ENCODE measurements at regions not wholly inside any gene's neighbourhood (a gene's known extent, or its start where the extent isn't known, plus 50 kb on each side); places are given as distances from the start of the nearest gene placed in this dataset.

- no peak overlapping the region for H3K4me3 ChIP-seq (ENCODE audit: control insufficient read depth in 2 of 3, extremely low read depth in 1 of 3, insufficient read depth in 2 of 3, low read depth in 1 of 3, low read length in 3 of 3)
- no peaks in the 10 kb centered on the region for H3K79me2 ChIP-seq (ENCODE audit: control insufficient read depth, insufficient read depth, low read length)
- TF ChIP-seq CTCF (optimal IDR thresholded peaks at IDR 0.05 in 1 of 3, IDR thresholded peaks at IDR 0.05 in 1 of 3, conservative IDR thresholded peaks at IDR 0.05 in 1 of 3; ENCODE audit: extremely low read depth in 1 of 3, insufficient read depth in 2 of 3, low read length in 3 of 3) (no peak), EZH2 (IDR thresholded peaks at IDR 0.05; ENCODE audit: low read length) (no peak)
- no peaks in the 10 kb centered on the region for H3K36me3 ChIP-seq (ENCODE audit: control insufficient read depth in 2 of 2, extremely low read depth in 1 of 2, insufficient read depth in 2 of 2, low read length in 2 of 2)
- H3K4me1 ChIP-seq (ENCODE audit: control insufficient read depth, extremely low read depth, insufficient read depth, low read length) = no peaks in the 10 kb centered on the region
- no peaks in the 10 kb centered on the region for H4K20me1 ChIP-seq (ENCODE audit: control insufficient read depth, extremely low read depth, insufficient read depth, low read length)
- dilution Hi-C loops (cut with MboI; ENCODE audit: extremely low pct_ligation_motif_present, low sequenced_read_pairs) = no loop called here
- no peak overlapping the region for H3K4me2 ChIP-seq (ENCODE audit: control insufficient read depth, extremely low read depth, insufficient read depth, low read depth, low read length)
- DNase-seq (ENCODE audit: low read depth, low spot score) (no peak), FAIRE-seq (no peak)
- H3K9me1 ChIP-seq (ENCODE audit: control insufficient read depth, extremely low read depth, insufficient read depth, low read length) = no peaks in the 10 kb centered on the region
- H3K27ac ChIP-seq (ENCODE audit: control insufficient read depth, insufficient read depth, low read length) = no peak overlapping the region
- H2AFZ ChIP-seq (ENCODE audit: control insufficient read depth, low read length) = no peak overlapping the region
- H3K9ac ChIP-seq (ENCODE audit: control insufficient read depth, extremely low read depth, insufficient read depth, low read length) = no peak overlapping the region
- H3K9me3 ChIP-seq (ENCODE audit: control insufficient read depth, low read depth, low read length) = no peaks in the 10 kb centered on the region
- H3K27me3 ChIP-seq (ENCODE audit: control insufficient read depth, extremely low read depth, insufficient read depth, low read length) = no peaks in the 10 kb centered on the region
Observed at GRCh38 chr2:163828771-163829170, 93.0 kb upstream of the FIGN start.

GRCh38 chr2:163822033-163822432 is 86.2 kb upstream of the FIGN start:
- DNase-seq (ENCODE audit: low read depth, low spot score) = no peak
- FAIRE-seq = no peak
- TF ChIP-seq EZH2 (IDR thresholded peaks at IDR 0.05; ENCODE audit: low read length) (no peak), CTCF (optimal IDR thresholded peaks at IDR 0.05 in 1 of 3, IDR thresholded peaks at IDR 0.05 in 1 of 3, conservative IDR thresholded peaks at IDR 0.05 in 1 of 3; ENCODE audit: extremely low read depth in 1 of 3, insufficient read depth in 2 of 3, low read length in 3 of 3) (no peak)
- H3K36me3 ChIP-seq (ENCODE audit: control insufficient read depth in 2 of 2, extremely low read depth in 1 of 2, insufficient read depth in 2 of 2, low read length in 2 of 2) = no peaks in the 10 kb centered on the region
- no peak overlapping the region for H3K4me2 ChIP-seq (ENCODE audit: control insufficient read depth, extremely low read depth, insufficient read depth, low read depth, low read length)
- no peaks in the 10 kb centered on the region for H3K27me3 ChIP-seq (ENCODE audit: control insufficient read depth, extremely low read depth, insufficient read depth, low read length)
- H3K79me2 ChIP-seq (ENCODE audit: control insufficient read depth, insufficient read depth, low read length) = no peaks in the 10 kb centered on the region
- no peak overlapping the region for H2AFZ ChIP-seq (ENCODE audit: control insufficient read depth, low read length)
- no peaks in the 10 kb centered on the region for H3K9me1 ChIP-seq (ENCODE audit: control insufficient read depth, extremely low read depth, insufficient read depth, low read length)
- dilution Hi-C loops (cut with MboI; ENCODE audit: extremely low pct_ligation_motif_present, low sequenced_read_pairs) = no loop called here
- no peak overlapping the region for H3K4me3 ChIP-seq (ENCODE audit: control insufficient read depth in 2 of 3, extremely low read depth in 1 of 3, insufficient read depth in 2 of 3, low read depth in 1 of 3, low read length in 3 of 3)
- H3K9ac ChIP-seq (ENCODE audit: control insufficient read depth, extremely low read depth, insufficient read depth, low read length) = no peak overlapping the region
- H3K4me1 ChIP-seq (ENCODE audit: control insufficient read depth, extremely low read depth, insufficient read depth, low read length) = no peaks in the 10 kb centered on the region
- H3K9me3 ChIP-seq (ENCODE audit: control insufficient read depth, low read depth, low read length) = peaks cover 1% of the 10 kb centered on the region
- no peak overlapping the region for H3K27ac ChIP-seq (ENCODE audit: control insufficient read depth, insufficient read depth, low read length)
- no peaks in the 10 kb centered on the region for H4K20me1 ChIP-seq (ENCODE audit: control insufficient read depth, extremely low read depth, insufficient read depth, low read length)
